KMS-11 (cell line): ENCODE measurements at regions not wholly inside any gene's neighbourhood (a gene's known extent, or its start where the extent isn't known, plus 50 kb on each side); places are given as distances from the start of the nearest gene placed in this dataset.
"Not testable (repeated sequence)": the region's sequence is repeated elsewhere in the genome, so short reads cannot be mapped to it uniquely, and the experiment has no call there.

Experiments used
- H2AFZ ChIP-seq: fragments of 200-600 bp; sonication (generic); 2 replicates; pipeline ENCODE4 v1.6.1; 2016; ENCODE audit warnings: antibody characterized with exemption, mixed run types, low read depth
- H3K27ac ChIP-seq: fragments of 200-600 bp; sonication (generic); 2 replicates; pipeline ENCODE4 v1.6.1; 2016; ENCODE audit warnings: mild to moderate bottlenecking, mixed run types
- H3K27me3 ChIP-seq: fragments of 200-600 bp; sonication (generic); 2 replicates; pipeline ENCODE4 v1.6.1; 2017; ENCODE audit warnings: mild to moderate bottlenecking, low read depth, mixed run types, moderate library complexity; ENCODE audit not compliant: insufficient read depth
- H3K36me3 ChIP-seq: fragments of 200-600 bp; sonication (generic); 2 replicates; pipeline ENCODE4 v1.6.1; 2017; ENCODE audit warnings: mild to moderate bottlenecking, mixed run types; ENCODE audit not compliant: insufficient read depth
- H3K4me1 ChIP-seq: fragments of 200-600 bp; sonication (generic); 2 replicates; pipeline ENCODE4 v1.6.1; 2016; ENCODE audit warnings: mild to moderate bottlenecking, low read depth, mixed run types; ENCODE audit not compliant: poor library complexity, severe bottlenecking
- H3K4me2 ChIP-seq: fragments of 200-600 bp; sonication (generic); 2 replicates; pipeline ENCODE4 v1.7.0; 2016; ENCODE audit warnings: mild to moderate bottlenecking, mixed run types
- H3K4me3 ChIP-seq: fragments of 200-600 bp; sonication (generic); IDR thresholded peaks from 2 replicates; pipeline ENCODE4 v1.6.1; 2017; ENCODE audit warnings: low read depth, low read length, mixed read lengths; ENCODE audit not compliant: insufficient read depth
- H3K79me2 ChIP-seq: fragments of 200-600 bp; sonication (generic); 2 replicates; pipeline ENCODE4 v1.6.1; 2016; ENCODE audit warnings: low read depth, mixed run types; ENCODE audit not compliant: insufficient read depth
- H3K9ac ChIP-seq: fragments of 200-600 bp; sonication (generic); 2 replicates; pipeline ENCODE4 v1.6.1; 2016; ENCODE audit warnings: mild to moderate bottlenecking, mixed run types
- H4K20me1 ChIP-seq: fragments of 200-600 bp; sonication (generic); 2 replicates; pipeline ENCODE4 v1.6.1; 2016; ENCODE audit warnings: mild to moderate bottlenecking, mixed run types; ENCODE audit not compliant: insufficient read depth
- TF ChIP-seq, protein P1 (sequence below): fragments of 200-600 bp; sonication (generic); conservative IDR thresholded peaks from 2 replicates; pipeline ENCODE4 v1.6.1; 2017; ENCODE audit warnings: low read depth, mild to moderate bottlenecking, antibody characterized with exemption, low read length, moderate library complexity, mixed read lengths

DNA sequence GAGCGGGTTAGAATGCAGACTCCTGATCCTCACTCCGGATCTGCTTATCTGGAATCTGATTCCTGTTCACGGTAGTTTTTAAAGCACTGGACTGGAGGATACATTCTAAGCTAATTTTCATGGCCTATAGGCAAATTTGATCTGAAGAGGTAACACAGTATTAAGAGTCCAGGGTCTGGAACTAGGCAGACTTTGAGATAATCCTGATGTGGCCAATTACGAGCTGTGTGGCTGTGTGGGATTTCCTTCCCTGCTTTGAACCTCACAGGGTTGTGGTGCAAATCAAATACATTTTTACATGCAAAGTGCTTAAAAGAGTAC lies 285.2 kb downstream of the MIAT start:
- peaks cover 16% of the 10 kb centered on the region; the same call in 1 of the 2 replicates for H3K27me3 ChIP-seq
- H3K27ac ChIP-seq = no peak overlapping the region

DNA sequence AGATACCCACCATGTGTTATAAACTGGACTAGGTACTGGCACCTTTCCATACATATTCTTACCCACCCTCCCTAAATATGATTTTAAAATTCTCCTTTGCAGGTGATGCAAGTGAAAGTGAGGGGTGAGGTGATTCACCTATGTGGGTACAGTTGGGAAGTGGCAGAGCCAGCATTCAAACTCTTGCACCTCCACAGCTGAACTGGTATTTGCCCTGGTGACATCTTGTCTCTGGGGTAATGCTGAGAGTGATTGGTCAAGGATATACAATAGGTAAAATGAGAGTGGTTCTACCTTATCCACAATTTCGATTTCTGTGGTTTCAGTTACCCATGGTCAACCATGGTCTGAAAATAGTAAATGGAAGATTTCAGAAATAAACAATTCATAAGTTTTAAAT lies 288.2 kb downstream of the MIAT start:
- Histone ChIP-seq H4K20me1 (no peaks in the 10 kb centered on the region), H3K27ac (no peak overlapping the region), H2AFZ (no peak overlapping the region)

More for the DNA sequence above, 285.2 kb downstream of the MIAT start:
- Histone ChIP-seq H3K36me3 (no peaks in the 10 kb centered on the region), H2AFZ (no peak overlapping the region), H4K20me1 (no peaks in the 10 kb centered on the region), H3K79me2 (no peaks in the 10 kb centered on the region), H3K9ac (no peak overlapping the region), H3K4me3 (no peak overlapping the region), H3K4me2 (no peak overlapping the region), H3K4me1 (no peaks in the 10 kb centered on the region)
- TF ChIP-seq, protein P1, sequence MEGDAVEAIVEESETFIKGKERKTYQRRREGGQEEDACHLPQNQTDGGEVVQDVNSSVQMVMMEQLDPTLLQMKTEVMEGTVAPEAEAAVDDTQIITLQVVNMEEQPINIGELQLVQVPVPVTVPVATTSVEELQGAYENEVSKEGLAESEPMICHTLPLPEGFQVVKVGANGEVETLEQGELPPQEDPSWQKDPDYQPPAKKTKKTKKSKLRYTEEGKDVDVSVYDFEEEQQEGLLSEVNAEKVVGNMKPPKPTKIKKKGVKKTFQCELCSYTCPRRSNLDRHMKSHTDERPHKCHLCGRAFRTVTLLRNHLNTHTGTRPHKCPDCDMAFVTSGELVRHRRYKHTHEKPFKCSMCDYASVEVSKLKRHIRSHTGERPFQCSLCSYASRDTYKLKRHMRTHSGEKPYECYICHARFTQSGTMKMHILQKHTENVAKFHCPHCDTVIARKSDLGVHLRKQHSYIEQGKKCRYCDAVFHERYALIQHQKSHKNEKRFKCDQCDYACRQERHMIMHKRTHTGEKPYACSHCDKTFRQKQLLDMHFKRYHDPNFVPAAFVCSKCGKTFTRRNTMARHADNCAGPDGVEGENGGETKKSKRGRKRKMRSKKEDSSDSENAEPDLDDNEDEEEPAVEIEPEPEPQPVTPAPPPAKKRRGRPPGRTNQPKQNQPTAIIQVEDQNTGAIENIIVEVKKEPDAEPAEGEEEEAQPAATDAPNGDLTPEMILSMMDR = no peak

DNA sequence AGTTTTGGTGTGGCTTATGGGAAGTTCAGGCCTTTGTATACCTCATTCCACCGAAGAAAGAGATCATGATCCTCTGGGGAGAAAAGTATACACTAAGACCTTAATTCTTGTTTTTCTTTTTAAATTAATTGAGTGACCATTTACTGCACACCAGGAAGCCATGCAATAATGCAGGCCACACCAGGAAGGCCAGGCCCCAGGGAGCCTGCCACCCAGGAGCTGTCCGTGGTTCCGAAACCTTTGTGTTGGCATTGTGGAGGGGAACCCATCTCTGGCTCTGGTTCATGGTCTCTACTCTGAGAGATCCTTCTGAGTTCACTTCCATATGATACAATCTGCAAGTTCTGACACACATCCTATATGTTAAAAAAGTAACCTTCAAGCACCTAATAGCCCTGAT lies 291.8 kb downstream of the MIAT start:
- Histone ChIP-seq H3K4me3 (no peak overlapping the region), H2AFZ (no peak overlapping the region), H3K4me1 (no peaks in the 10 kb centered on the region), H3K79me2 (no peaks in the 10 kb centered on the region), H3K36me3 (no peaks in the 10 kb centered on the region), H4K20me1 (no peaks in the 10 kb centered on the region), H3K27me3 (peaks cover 3% of the 10 kb centered on the region; the same call in 1 of the 2 replicates), H3K4me2 (no peak overlapping the region), H3K27ac (no peak overlapping the region), H3K9ac (no peak overlapping the region)
- TF ChIP-seq, protein P1 = no peak

More for the DNA sequence above, 288.2 kb downstream of the MIAT start:
- Histone ChIP-seq H3K27me3 (no peaks in the 10 kb centered on the region), H3K9ac (no peak overlapping the region), H3K4me3 (no peak overlapping the region), H3K4me1 (no peaks in the 10 kb centered on the region), H3K79me2 (no peaks in the 10 kb centered on the region), H3K36me3 (no peaks in the 10 kb centered on the region), H3K4me2 (no peak overlapping the region)
- TF ChIP-seq, protein P1 = no peak

DNA sequence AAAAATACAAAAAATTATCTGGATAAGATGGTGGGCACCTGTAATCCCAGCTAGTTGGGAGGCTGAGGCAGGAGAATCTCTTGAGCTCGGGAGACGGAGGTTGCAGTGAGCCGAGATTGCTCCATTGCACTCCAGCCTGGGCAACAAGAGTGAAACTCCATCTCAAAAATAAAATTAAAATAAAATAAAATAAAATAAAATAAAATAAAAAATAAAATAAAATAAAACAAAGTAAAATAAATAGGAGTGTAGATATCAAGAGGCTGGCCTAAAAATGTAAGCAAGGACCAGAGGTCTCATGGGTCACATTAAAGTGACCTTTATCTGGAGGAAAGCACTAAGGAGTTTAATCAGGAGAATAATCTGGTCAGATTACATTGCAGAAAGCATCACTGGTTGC lies 293.8 kb downstream of the MIAT start:
- peaks cover 12% of the 10 kb centered on the region; the same call in 1 of the 2 replicates for H3K27me3 ChIP-seq
- not testable (repeated sequence) for H3K4me1 ChIP-seq, H3K4me2 ChIP-seq, H3K4me3 ChIP-seq, H2AFZ ChIP-seq, H4K20me1 ChIP-seq, H3K27ac ChIP-seq, H3K79me2 ChIP-seq, H3K36me3 ChIP-seq, H3K9ac ChIP-seq

DNA sequence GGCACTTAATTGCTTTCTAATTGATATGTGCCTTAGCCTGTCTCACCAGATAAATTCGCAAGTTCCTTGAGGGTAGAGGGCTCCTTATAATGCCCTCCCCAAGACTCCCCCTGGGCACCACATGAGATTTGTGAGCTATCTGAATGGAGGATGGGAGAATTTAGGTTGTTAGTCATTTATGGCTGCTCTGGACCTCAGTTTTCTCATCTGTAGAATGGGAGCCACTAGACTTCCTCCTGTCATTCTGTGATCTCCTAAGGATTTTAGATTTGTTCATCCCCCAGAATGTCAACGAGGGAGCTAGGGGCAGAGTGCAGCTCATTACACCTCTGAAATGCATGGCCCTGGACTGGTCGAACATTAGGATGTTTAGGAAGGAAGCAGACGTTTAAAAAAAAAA lies 294.6 kb downstream of the MIAT start:
- Histone ChIP-seq H3K36me3 (no peaks in the 10 kb centered on the region), H3K4me1 (no peaks in the 10 kb centered on the region), H3K4me2 (no peak overlapping the region), H4K20me1 (no peaks in the 10 kb centered on the region), H3K4me3 (no peak overlapping the region), H3K27ac (no peak overlapping the region), H3K27me3 (peaks cover 14% of the 10 kb centered on the region; the same call in 1 of the 2 replicates), H2AFZ (no peak overlapping the region), H3K79me2 (no peaks in the 10 kb centered on the region), H3K9ac (no peak overlapping the region)
- TF ChIP-seq, protein P1 = no peak
